GM18519 (cell line): ENCODE measurements at regions not wholly inside any gene's neighbourhood (a gene's known extent, or its start where the extent isn't known, plus 50 kb on each side); places are given as distances from the start of the nearest gene placed in this dataset.

ENCODE experiments used
- ATAC-seq: cut with Tn5 transposase; IDR thresholded peaks from one replicate; pipeline ENCODE4 v1.9.1; 2021; ENCODE audit warnings: mild to moderate bottlenecking, moderate library complexity; ENCODE audit not compliant: unreplicated experiment, low FRiP score

- ATAC-seq = no peak
Measured at GRCh38 chr5:174355208-174355612, 309.7 kb downstream of the NSG2 start.

GRCh38 chr5:174355995-174356394 lies 310.5 kb downstream of the NSG2 start:
- no peak for ATAC-seq

- ATAC-seq = no peak
Measured at GRCh38 chr5:174356536-174356935, 311.0 kb downstream of the NSG2 start.

GRCh38 chr5:174358276-174358675 lies 312.8 kb downstream of the NSG2 start:
- ATAC-seq = no peak

GRCh38 chr5:174359071-174359470 lies 313.6 kb downstream of the NSG2 start:
- no peak for ATAC-seq

GRCh38 chr5:174362514-174362913 lies 317.0 kb downstream of the NSG2 start:
- ATAC-seq = no peak

- no peak for ATAC-seq
Measured at GRCh38 chr5:174363934-174364333, 318.4 kb downstream of the NSG2 start.

- ATAC-seq = no peak
Measured at GRCh38 chr5:174364676-174365075, 319.2 kb downstream of the NSG2 start.

GRCh38 chr5:174371600-174372094 lies 326.1 kb downstream of the NSG2 start:
- ATAC-seq = no peak

GRCh38 chr5:174374206-174374605 lies 328.7 kb downstream of the NSG2 start:
- ATAC-seq = no peak

- ATAC-seq = no peak
Measured at GRCh38 chr5:174376056-174376455, 330.6 kb downstream of the NSG2 start.

- peak; percentile 75 for ATAC-seq
Measured at GRCh38 chr5:174376726-174377373, 331.3 kb downstream of the NSG2 start.

- no peak for ATAC-seq
Measured at GRCh38 chr5:174378121-174378874, 332.8 kb downstream of the NSG2 start.

- no peak for ATAC-seq
Measured at GRCh38 chr5:174380311-174380710, 334.8 kb downstream of the NSG2 start.

- no peak for ATAC-seq
Measured at GRCh38 chr5:174381241-174381640, 335.7 kb downstream of the NSG2 start.

GRCh38 chr5:174383210-174384167 lies 338.0 kb downstream of the NSG2 start:
- ATAC-seq = no peak

GRCh38 chr5:174384509-174384947 lies 339.0 kb downstream of the NSG2 start:
- no peak for ATAC-seq

- no peak for ATAC-seq
Measured at GRCh38 chr5:174386306-174386705, 338.1 kb upstream of the MSX2 start.

GRCh38 chr5:174386846-174387245 lies 337.5 kb upstream of the MSX2 start:
- ATAC-seq = no peak

GRCh38 chr5:174387448-174387847 lies 336.9 kb upstream of the MSX2 start:
- no peak for ATAC-seq

GRCh38 chr5:174392892-174393291 lies 331.5 kb upstream of the MSX2 start:
- ATAC-seq = no peak
